Effector memory CD8-positive, alpha-beta T cell (primary cell): ENCODE measurements at regions not wholly inside any gene's neighbourhood (a gene's known extent, or its start where the extent isn't known, plus 50 kb on each side); places are given as distances from the start of the nearest gene placed in this dataset.

Experiments
- ATAC-seq: fragments of 150-1000 bp; cut with Tn5 transposase; replicated peaks from 2 replicates; pipeline ENCODE4 v1.10.0; 2021; ENCODE audit warnings: mild to moderate bottlenecking, moderate library complexity
- DNase-seq, 3 experiments: peaks; one replicate each; pipeline ENCODE4 v3.0.0; 2021
- H3K27ac Mint-ChIP-seq, 2 donors: one replicate each; pipeline ENCODE4 v1.8.0; 2022; ENCODE audit warnings: mild to moderate bottlenecking in 2 of 2, mixed read lengths in 2 of 2, moderate library complexity in 2 of 2
- H3K27me3 Mint-ChIP-seq, 2 donors: one replicate each; pipeline ENCODE4 v1.8.0; 2022; ENCODE audit warnings: mixed read lengths in 2 of 2
- H3K36me3 Mint-ChIP-seq: one replicate; pipeline ENCODE4 v1.8.0; 2022; ENCODE audit warnings: mild to moderate bottlenecking, moderate library complexity, mixed read lengths; ENCODE audit not compliant: insufficient read depth
- H3K4me1 Mint-ChIP-seq, 2 donors: one replicate each; pipeline ENCODE4 v1.8.0; 2022; ENCODE audit warnings: low read depth in 2 of 2, mixed read lengths in 2 of 2
- H3K4me3 Mint-ChIP-seq, 2 donors: one replicate each; pipeline ENCODE4 v1.8.0; 2022; ENCODE audit warnings: mild to moderate bottlenecking in 2 of 2, mixed read lengths in 2 of 2, moderate library complexity in 2 of 2
- H3K9me3 Mint-ChIP-seq, 2 donors: one replicate each; pipeline ENCODE4 v1.8.0; 2022; ENCODE audit warnings: mixed read lengths in 2 of 2

GRCh38 chr3:113156816-113157333, 54.5 kb upstream of the BOC start:
- Mint-ChIP-seq H3K4me1 (no peaks in the 10 kb centered on the region), H3K27ac (no peak overlapping the region), H3K9me3 (no peaks in the 10 kb centered on the region), H3K4me3 (no peak overlapping the region), H3K36me3 (no peaks in the 10 kb centered on the region), H3K27me3 (peaks cover 0 to 4% of the 10 kb centered on the region in 2 donors)
- ATAC-seq = no peak
- no peak for DNase-seq

GRCh38 chr3:113157408-113158030, 53.8 kb upstream of the BOC start:
- peaks cover under 1 to 11% of the 10 kb centered on the region in 2 donors for H3K27me3 Mint-ChIP-seq

GRCh38 chr3:113158171-113158570, 53.2 kb upstream of the BOC start:
- no peak for ATAC-seq
- H3K27ac Mint-ChIP-seq = no peak overlapping the region
- no peaks in the 10 kb centered on the region for H3K4me1 Mint-ChIP-seq
- peaks cover 6 to 16% of the 10 kb centered on the region in 2 donors for H3K27me3 Mint-ChIP-seq
- H3K9me3 Mint-ChIP-seq = no peaks in the 10 kb centered on the region
- no peaks in the 10 kb centered on the region for H3K36me3 Mint-ChIP-seq
- no peak for DNase-seq
- no peak overlapping the region for H3K4me3 Mint-ChIP-seq

More at GRCh38 chr3:113157408-113158030, 53.8 kb upstream of the BOC start:
- H3K4me1 Mint-ChIP-seq = no peaks in the 10 kb centered on the region
- no peak for ATAC-seq
- DNase-seq = no peak
- no peak overlapping the region for H3K27ac Mint-ChIP-seq
- H3K9me3 Mint-ChIP-seq = no peaks in the 10 kb centered on the region
- H3K36me3 Mint-ChIP-seq = no peaks in the 10 kb centered on the region
- H3K4me3 Mint-ChIP-seq = no peak overlapping the region
